Neuronal stem cell (in vitro differentiated cells): ENCODE measurements at regions not wholly inside any gene's neighbourhood (a gene's known extent, or its start where the extent isn't known, plus 50 kb on each side); places are given as distances from the start of the nearest gene placed in this dataset.

Experiments
- DNase-seq: peaks from one replicate; pipeline ENCODE4 v3.0.0-alpha.2; 2013; ENCODE audit warnings: low spot score
- H2AFZ ChIP-seq: one replicate; pipeline ENCODE4 v1.6.1; 2013; ENCODE audit warnings: mild to moderate bottlenecking, low read length, inconsistent platforms
- H2AK5ac ChIP-seq: 2 replicates; pipeline ENCODE4 v1.6.1; 2013; ENCODE audit warnings: low read depth, mild to moderate bottlenecking, inconsistent platforms, low read length, moderate library complexity, mixed read lengths
- H2BK120ac ChIP-seq: 2 replicates; pipeline ENCODE4 v1.6.1; 2013; ENCODE audit warnings: low read depth, mild to moderate bottlenecking, inconsistent platforms, low read length, moderate library complexity, mixed read lengths
- H2BK12ac ChIP-seq: one replicate; pipeline ENCODE4 v1.6.1; 2013; ENCODE audit warnings: low read length, inconsistent platforms
- H2BK15ac ChIP-seq: 2 replicates; pipeline ENCODE4 v1.6.1; 2013; ENCODE audit warnings: mild to moderate bottlenecking, low read length, inconsistent platforms, mixed read lengths
- H2BK5ac ChIP-seq: one replicate; pipeline ENCODE4 v1.6.1; 2013; ENCODE audit warnings: inconsistent platforms, mild to moderate bottlenecking, low read length, moderate library complexity
- H3K14ac ChIP-seq: one replicate; pipeline ENCODE4 v1.6.1; 2013; ENCODE audit warnings: low read length, inconsistent platforms
- H3K18ac ChIP-seq: 2 replicates; pipeline ENCODE4 v1.6.1; 2013; ENCODE audit warnings: low read length, inconsistent platforms
- H3K23ac ChIP-seq: 2 replicates; pipeline ENCODE4 v1.6.1; 2013; ENCODE audit warnings: low read depth, mild to moderate bottlenecking, mixed read lengths, low read length, inconsistent platforms; ENCODE audit not compliant: poor library complexity
- H3K27ac ChIP-seq: replicated peaks from 3 replicates; pipeline ENCODE4 v1.5.1; 2013; ENCODE audit warnings: low read length, inconsistent platforms
- H3K27me3 ChIP-seq, 3 experiments: 2 replicates each; pipeline ENCODE4 v1.6.1; 2013; ENCODE audit warnings: low read length in 3 of 3, mild to moderate bottlenecking in 2 of 3, inconsistent platforms in 1 of 3, low read depth in 1 of 3, mixed read lengths in 1 of 3, moderate library complexity in 1 of 3; ENCODE audit not compliant: control insufficient read depth in 3 of 3, insufficient read depth in 3 of 3
- H3K36me3 ChIP-seq, 2 donors: replicated peaks in 1 of 2; 2 replicates each; pipeline ENCODE4 v1.6.1; 2013; ENCODE audit warnings: low read length in 2 of 2; ENCODE audit not compliant: control insufficient read depth in 2 of 2, insufficient read depth in 2 of 2
- H3K4ac ChIP-seq: 2 replicates; pipeline ENCODE4 v1.6.1; 2013; ENCODE audit warnings: inconsistent platforms, mild to moderate bottlenecking, low read length, moderate library complexity
- H3K4me1 ChIP-seq, 2 donors: 1 replicate in 1 of 2; 2 replicates in 1 of 2; pipeline ENCODE4 v1.6.1; 2013; ENCODE audit warnings: low read length in 2 of 2, low read depth in 1 of 2; ENCODE audit not compliant: control insufficient read depth in 2 of 2, insufficient read depth in 1 of 2
- H3K4me2 ChIP-seq: one replicate; pipeline ENCODE4 v1.6.1; 2013; ENCODE audit warnings: mild to moderate bottlenecking, low read length, inconsistent platforms; ENCODE audit not compliant: insufficient read depth, poor library complexity, severe bottlenecking
- H3K4me3 ChIP-seq, 2 donors: 2 replicates each; pipeline ENCODE4 v1.5.1; 2013; ENCODE audit warnings: low read length in 2 of 2, mild to moderate bottlenecking in 2 of 2, inconsistent platforms in 1 of 2, moderate library complexity in 1 of 2
- H3K79me1 ChIP-seq: one replicate; pipeline ENCODE4 v1.6.1; 2013; ENCODE audit warnings: low read depth, mild to moderate bottlenecking, inconsistent platforms, low read length, moderate library complexity
- H3K9ac ChIP-seq: one replicate; pipeline ENCODE4 v1.6.1; 2013; ENCODE audit warnings: mild to moderate bottlenecking, low read depth, low read length, inconsistent platforms; ENCODE audit not compliant: poor library complexity
- H3K9me3 ChIP-seq, 2 donors: replicated peaks in 1 of 2; 2 replicates each; pipeline versions ENCODE3 to v1.6.1; 2013; ENCODE audit warnings: low read length in 2 of 2, mild to moderate bottlenecking in 2 of 2, inconsistent platforms in 1 of 2, low read depth in 1 of 2, mixed read lengths in 1 of 2, moderate library complexity in 1 of 2; ENCODE audit not compliant: control insufficient read depth in 2 of 2, insufficient read depth in 1 of 2
- H4K8ac ChIP-seq: one replicate; pipeline ENCODE4 v1.6.1; 2013; ENCODE audit warnings: low read depth, mild to moderate bottlenecking, inconsistent platforms, low read length, moderate library complexity
- H4K91ac ChIP-seq: one replicate; pipeline ENCODE4 v1.6.1; 2013; ENCODE audit warnings: low read length, low read depth, mild to moderate bottlenecking, inconsistent platforms; ENCODE audit not compliant: poor library complexity
- WGBS, 2 donors: extraction: QIAGEN DNeasy Blood & Tissue Kit; methylation state at CpG; one replicate each; pipeline ENCODE4 v1.1.7; 2013; ENCODE audit warnings: missing lambda C conversion rate in 2 of 2, mixed read lengths in 1 of 2; ENCODE audit not compliant: insufficient read length in 2 of 2, insufficient replicate concordance in 1 of 2; ENCODE audit errors: extremely low coverage in 2 of 2; 5-methylcytosine and 5-hydroxymethylcytosine counted together

DNA sequence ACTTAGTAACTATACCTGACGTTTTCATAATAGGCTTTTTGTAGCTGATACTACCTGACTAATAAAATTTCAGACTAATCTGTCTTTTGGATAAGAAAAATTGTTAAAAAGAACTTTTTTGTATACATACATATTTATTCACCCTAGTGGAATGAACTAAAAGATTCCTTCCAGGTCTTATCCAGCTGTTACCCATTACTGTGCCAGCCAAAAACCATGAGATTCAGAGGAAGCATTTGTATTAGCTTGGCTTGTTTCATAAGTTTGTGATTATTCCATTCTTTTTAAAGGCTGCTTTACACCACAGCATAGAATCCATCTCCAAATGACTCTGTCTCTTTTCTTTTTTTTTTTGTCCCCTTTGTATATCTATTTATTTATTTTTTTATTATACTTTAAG is 149.4 kb downstream of the FAT4 start:
- Histone ChIP-seq H3K23ac (no peak overlapping the region), H3K27me3 (no peaks in the 10 kb centered on the region), H3K4me3 (no peak overlapping the region), H3K79me1 (no peaks in the 10 kb centered on the region), H3K36me3 (no peaks in the 10 kb centered on the region), H2BK12ac (no peak overlapping the region), H3K9ac (no peak overlapping the region), H2BK15ac (no peak overlapping the region), H3K4ac (no peak overlapping the region), H3K9me3 (no peaks in the 10 kb centered on the region), H3K14ac (no peak overlapping the region), H3K18ac (no peak overlapping the region), H2BK120ac (no peak overlapping the region), H2BK5ac (no peak overlapping the region), H3K27ac (no peak overlapping the region), H4K8ac (no peak overlapping the region), H2AK5ac (no peak overlapping the region), H4K91ac (no peak overlapping the region), H3K4me2 (no peak overlapping the region), H3K4me1 (no peaks in the 10 kb centered on the region), H2AFZ (no peak overlapping the region)
- DNase-seq = no peak
- no CpG with 5 or more reads among the region's 1 CpG for WGBS, 2 donors

DNA sequence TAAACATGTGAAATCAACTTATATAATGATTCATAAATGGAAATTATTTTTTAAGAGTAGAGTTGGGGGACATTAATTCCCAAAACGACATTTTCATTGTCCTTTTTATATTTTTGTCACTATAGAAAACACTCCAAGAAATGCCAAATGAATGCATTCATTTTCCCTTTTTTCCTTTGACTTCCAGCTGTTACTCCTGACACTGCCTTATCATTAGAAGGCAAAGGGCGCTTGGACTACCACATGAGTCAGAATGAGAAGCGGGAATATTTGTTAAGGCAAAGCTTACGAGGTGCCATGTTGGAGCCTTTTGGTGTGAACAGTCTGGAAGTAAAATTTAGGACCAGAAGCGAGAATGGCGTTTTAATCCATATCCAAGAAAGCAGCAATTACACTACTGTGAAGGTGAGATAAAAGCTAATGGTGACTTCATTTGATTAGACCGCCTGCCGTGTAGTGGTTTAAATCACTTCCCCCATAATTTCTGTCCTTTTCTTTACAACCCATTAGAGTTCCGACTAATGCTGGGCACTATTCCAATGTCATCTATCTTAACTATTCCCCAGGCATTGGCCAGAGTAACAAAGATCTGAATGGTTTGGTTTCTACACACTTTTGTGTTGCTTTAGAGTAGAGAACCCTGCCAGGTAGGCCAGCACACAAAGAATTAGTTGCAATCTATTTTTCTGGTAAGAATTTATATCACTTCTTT is 166.7 kb downstream of the FAT4 start:
- no peak overlapping the region for H3K9ac ChIP-seq
- no peak overlapping the region for H4K91ac ChIP-seq
- no peak overlapping the region for H2BK15ac ChIP-seq
- H3K36me3 ChIP-seq = peaks cover 0 to 23% of the 10 kb centered on the region in 2 donors
- no peak overlapping the region for H2AFZ ChIP-seq
- no peaks in the 10 kb centered on the region for H3K79me1 ChIP-seq
- no peak overlapping the region for H3K18ac ChIP-seq
- H4K8ac ChIP-seq = no peak overlapping the region
- H3K4ac ChIP-seq = no peak overlapping the region
- H2BK120ac ChIP-seq = no peak overlapping the region
- no peaks in the 10 kb centered on the region for H3K27me3 ChIP-seq
- no peak for DNase-seq
- no peak overlapping the region for H3K23ac ChIP-seq
- no peak overlapping the region for H3K4me2 ChIP-seq
- H2BK5ac ChIP-seq = no peak overlapping the region
- WGBS, 2 donors = no CpG with 5 or more reads among the region's 9 CpGs
- no peaks in the 10 kb centered on the region for H3K9me3 ChIP-seq
- H3K4me3 ChIP-seq = no peak overlapping the region
- H2AK5ac ChIP-seq = no peak overlapping the region
- H3K14ac ChIP-seq = no peak overlapping the region
- H3K27ac ChIP-seq = no peak overlapping the region
- no peaks in the 10 kb centered on the region for H3K4me1 ChIP-seq
- H2BK12ac ChIP-seq = no peak overlapping the region

DNA sequence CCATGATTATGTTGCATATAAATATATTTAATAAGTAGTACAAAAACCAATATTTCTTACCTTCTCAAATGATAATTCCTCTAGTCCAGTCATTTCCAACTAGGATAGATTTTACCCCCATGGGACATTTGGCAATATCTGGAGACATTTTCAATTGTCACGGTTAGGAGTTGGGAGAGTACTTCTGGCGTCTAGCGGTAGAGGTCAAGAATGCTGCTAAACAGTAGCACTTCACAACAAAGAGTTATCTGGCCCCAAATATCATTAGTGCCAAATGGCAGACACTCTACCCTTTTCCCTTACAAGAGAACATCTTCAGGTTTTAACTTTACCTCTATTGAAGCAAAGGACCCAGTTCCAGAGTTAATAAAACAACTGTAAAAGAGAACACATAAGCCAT is 168.1 kb downstream of the FAT4 start:
- Histone ChIP-seq H3K79me1 (no peaks in the 10 kb centered on the region), H4K91ac (no peak overlapping the region), H2AK5ac (no peak overlapping the region), H3K4me2 (no peak overlapping the region), H3K23ac (no peak overlapping the region), H3K36me3 (peaks cover 0 to 30% of the 10 kb centered on the region in 2 donors), H2BK5ac (no peak overlapping the region), H2BK12ac (no peak overlapping the region), H3K9ac (no peak overlapping the region), H3K9me3 (no peaks in the 10 kb centered on the region), H3K27ac (no peak overlapping the region), H3K14ac (no peak overlapping the region), H2BK15ac (no peak overlapping the region), H4K8ac (no peak overlapping the region), H3K18ac (no peak overlapping the region), H3K27me3 (no peaks in the 10 kb centered on the region), H3K4me3 (no peak overlapping the region), H2AFZ (no peak overlapping the region), H2BK120ac (no peak overlapping the region), H3K4me1 (no peaks in the 10 kb centered on the region), H3K4ac (no peak overlapping the region)
- no peak for DNase-seq
- WGBS, 2 donors = no CpG with 5 or more reads among the region's 3 CpGs

DNA sequence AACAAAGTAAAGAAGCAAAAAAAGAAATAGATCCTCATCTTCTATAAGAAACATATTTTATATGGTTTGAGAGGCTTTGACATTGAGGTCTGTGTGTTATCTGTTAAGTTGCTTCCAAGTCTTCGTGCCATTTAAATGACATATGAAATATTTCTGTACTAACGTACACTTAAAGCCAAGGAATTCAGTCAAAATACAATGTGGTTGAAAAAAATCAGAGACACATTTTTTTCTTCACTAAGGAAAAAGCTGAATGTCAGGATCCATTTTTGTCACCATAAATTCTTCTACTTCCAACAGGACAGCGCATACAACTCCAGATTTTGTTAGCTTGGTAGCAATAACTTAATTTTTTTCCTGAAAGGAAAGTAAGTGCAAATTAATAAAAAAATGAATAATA is 168.5 kb downstream of the FAT4 start:
- Histone ChIP-seq H3K79me1 (no peaks in the 10 kb centered on the region), H2BK120ac (no peak overlapping the region)

More for the DNA sequence above, 168.5 kb downstream of the FAT4 start:
- H2BK5ac ChIP-seq = no peak overlapping the region
- no peak overlapping the region for H3K18ac ChIP-seq
- H3K23ac ChIP-seq = no peak overlapping the region
- no peak overlapping the region for H4K8ac ChIP-seq
- no peak for DNase-seq
- no peak overlapping the region for H3K4me2 ChIP-seq
- H4K91ac ChIP-seq = no peak overlapping the region
- no peak overlapping the region for H3K9ac ChIP-seq
- H3K36me3 ChIP-seq = peaks cover 0 to 34% of the 10 kb centered on the region in 2 donors
- H3K14ac ChIP-seq = no peak overlapping the region
- WGBS, 2 donors = no CpG with 5 or more reads among the region's 3 CpGs
- no peaks in the 10 kb centered on the region for H3K4me1 ChIP-seq
- no peak overlapping the region for H3K4me3 ChIP-seq
- no peak overlapping the region for H2AK5ac ChIP-seq
- no peak overlapping the region for H3K4ac ChIP-seq
- H3K9me3 ChIP-seq = no peaks in the 10 kb centered on the region
- no peak overlapping the region for H3K27ac ChIP-seq
- H2AFZ ChIP-seq = no peak overlapping the region
- no peak overlapping the region for H2BK12ac ChIP-seq
- H2BK15ac ChIP-seq = no peak overlapping the region
- no peaks in the 10 kb centered on the region for H3K27me3 ChIP-seq
